Keratinocyte (primary cell): ENCODE measurements at regions not wholly inside any gene's neighbourhood (a gene's known extent, or its start where the extent isn't known, plus 50 kb on each side); places are given as distances from the start of the nearest gene placed in this dataset.

Source experiments
- DNase-seq: peaks from one replicate; pipeline ENCODE4 v3.0.0-alpha.2; 2011; ENCODE audit warnings: low read depth, missing footprints, low spot score
- FAIRE-seq: peaks from 2 replicates; lab custom pipeline; 2011; peaks lifted over from hg19 to GRCh38; lab: Jason Lieb, UNC
- H2AFZ ChIP-seq: 2 replicates; pipeline ENCODE4 v1.6.0; 2012; ENCODE audit warnings: low read length, control low read depth, inconsistent platforms; ENCODE audit not compliant: control insufficient read depth
- H3K27ac ChIP-seq: 2 replicates; pipeline ENCODE4 v1.5.1; 2011; ENCODE audit warnings: low read length; ENCODE audit not compliant: control insufficient read depth, insufficient read depth
- H3K27me3 ChIP-seq: 3 replicates; pipeline ENCODE4 v1.6.0; 2011; ENCODE audit warnings: low read length; ENCODE audit not compliant: control insufficient read depth, insufficient read depth; ENCODE audit errors: extremely low read depth
- H3K36me3 ChIP-seq, 2 experiments: 2 replicates in 1 of 2; 3 replicates in 1 of 2; pipeline ENCODE4 v1.5.1; 2011; ENCODE audit warnings: low read length in 2 of 2, mild to moderate bottlenecking in 1 of 2; ENCODE audit not compliant: control insufficient read depth in 2 of 2, insufficient read depth in 2 of 2; ENCODE audit errors: extremely low read depth in 1 of 2
- H3K4me1 ChIP-seq: 3 replicates; pipeline ENCODE4 v1.5.1; 2011; ENCODE audit warnings: low read length; ENCODE audit not compliant: control insufficient read depth, insufficient read depth; ENCODE audit errors: extremely low read depth
- H3K4me2 ChIP-seq: 3 replicates; pipeline ENCODE4 v1.6.0; 2011; ENCODE audit warnings: low read depth, low read length; ENCODE audit not compliant: control insufficient read depth, insufficient read depth; ENCODE audit errors: extremely low read depth
- H3K4me3 ChIP-seq, 3 experiments: fragments of 200-600 bp in 1 of 3; sonication (generic) in 1 of 3; 2 replicates in 2 of 3; 3 replicates in 1 of 3; pipeline ENCODE4 v1.5.1; 2011 to 2016; ENCODE audit warnings: low read length in 3 of 3, mild to moderate bottlenecking in 3 of 3, control low read depth in 2 of 3, inconsistent platforms in 1 of 3, low read depth in 1 of 3, mixed read lengths in 1 of 3, mixed run types in 1 of 3, moderate library complexity in 1 of 3; ENCODE audit not compliant: control insufficient read depth in 2 of 3, insufficient read depth in 2 of 3; ENCODE audit errors: extremely low read depth in 1 of 3
- H3K79me2 ChIP-seq: 2 replicates; pipeline ENCODE4 v1.6.0; 2012; ENCODE audit warnings: low read length; ENCODE audit not compliant: control insufficient read depth, insufficient read depth
- H3K9ac ChIP-seq: 3 replicates; pipeline ENCODE4 v1.6.0; 2011; ENCODE audit warnings: low read length; ENCODE audit not compliant: control insufficient read depth, insufficient read depth; ENCODE audit errors: extremely low read depth
- H3K9me1 ChIP-seq: 3 replicates; pipeline ENCODE4 v1.6.0; 2011; ENCODE audit warnings: low read length; ENCODE audit not compliant: control insufficient read depth, insufficient read depth; ENCODE audit errors: extremely low read depth
- H3K9me3 ChIP-seq: 2 replicates; pipeline ENCODE4 v1.5.1; 2012; ENCODE audit warnings: low read depth, low read length; ENCODE audit not compliant: control insufficient read depth
- H4K20me1 ChIP-seq: 3 replicates; pipeline ENCODE4 v1.6.0; 2011; ENCODE audit warnings: low read length; ENCODE audit not compliant: control insufficient read depth, insufficient read depth; ENCODE audit errors: extremely low read depth
- EZH2 ChIP-seq: IDR thresholded peaks from one replicate; pipeline ENCODE4 v1.6.1; 2012; ENCODE audit warnings: inconsistent platforms, mild to moderate bottlenecking, low read length, moderate library complexity
- dilution Hi-C: fragments of 300-500 bp; cut with MboI; formaldehyde crosslinking; loops from one replicate; pipeline ENCODE4 v1.7.0; 2020; ENCODE audit warnings: low sequenced_read_pairs; ENCODE audit not compliant: extremely low pct_ligation_motif_present
- TF ChIP-seq, protein P1 (sequence below), 3 experiments: IDR thresholded peaks in 1 of 3; conservative IDR thresholded peaks in 1 of 3; optimal IDR thresholded peaks in 1 of 3; 2 replicates in 2 of 3; 3 replicates in 1 of 3; pipeline versions ENCODE3 to v1.5.1; 2011; ENCODE audit warnings: low read length in 3 of 3, mild to moderate bottlenecking in 3 of 3, moderate library complexity in 2 of 3, control low read depth in 1 of 3, inconsistent platforms in 1 of 3; ENCODE audit not compliant: insufficient read depth in 2 of 3; ENCODE audit errors: extremely low read depth in 1 of 3

DNA sequence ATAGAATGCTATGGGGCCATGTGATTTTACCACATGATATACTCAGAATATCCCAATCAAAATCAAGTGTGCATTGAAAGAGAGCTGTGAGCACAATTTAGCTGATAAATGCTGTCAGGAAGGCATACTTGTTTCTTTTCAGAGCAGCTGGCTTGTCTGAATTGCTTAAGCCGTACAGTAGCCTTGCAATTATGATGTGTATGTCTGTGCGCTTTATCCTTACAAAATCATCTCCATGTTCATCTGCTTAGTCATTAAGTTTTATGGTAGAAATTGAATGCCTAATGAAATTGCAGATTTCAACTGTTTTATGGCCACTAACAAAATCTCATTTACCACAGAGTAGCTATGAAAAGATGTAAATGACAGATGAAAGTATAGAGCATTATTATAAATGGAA, 346.0 kb upstream of the DLGAP1 start:
- Histone ChIP-seq H3K9me3 (no peaks in the 10 kb centered on the region), H4K20me1 (no peaks in the 10 kb centered on the region), H3K4me1 (no peaks in the 10 kb centered on the region), H3K4me3 (no peak overlapping the region), H3K79me2 (no peaks in the 10 kb centered on the region), H3K4me2 (no peak overlapping the region), H3K27me3 (no peaks in the 10 kb centered on the region), H3K36me3 (no peaks in the 10 kb centered on the region), H3K27ac (no peak overlapping the region), H2AFZ (no peak overlapping the region), H3K9me1 (no peaks in the 10 kb centered on the region), H3K9ac (no peak overlapping the region)
- FAIRE-seq (no peak), DNase-seq (no peak)
- dilution Hi-C loops = no loop called here
- TF ChIP-seq, protein P1, sequence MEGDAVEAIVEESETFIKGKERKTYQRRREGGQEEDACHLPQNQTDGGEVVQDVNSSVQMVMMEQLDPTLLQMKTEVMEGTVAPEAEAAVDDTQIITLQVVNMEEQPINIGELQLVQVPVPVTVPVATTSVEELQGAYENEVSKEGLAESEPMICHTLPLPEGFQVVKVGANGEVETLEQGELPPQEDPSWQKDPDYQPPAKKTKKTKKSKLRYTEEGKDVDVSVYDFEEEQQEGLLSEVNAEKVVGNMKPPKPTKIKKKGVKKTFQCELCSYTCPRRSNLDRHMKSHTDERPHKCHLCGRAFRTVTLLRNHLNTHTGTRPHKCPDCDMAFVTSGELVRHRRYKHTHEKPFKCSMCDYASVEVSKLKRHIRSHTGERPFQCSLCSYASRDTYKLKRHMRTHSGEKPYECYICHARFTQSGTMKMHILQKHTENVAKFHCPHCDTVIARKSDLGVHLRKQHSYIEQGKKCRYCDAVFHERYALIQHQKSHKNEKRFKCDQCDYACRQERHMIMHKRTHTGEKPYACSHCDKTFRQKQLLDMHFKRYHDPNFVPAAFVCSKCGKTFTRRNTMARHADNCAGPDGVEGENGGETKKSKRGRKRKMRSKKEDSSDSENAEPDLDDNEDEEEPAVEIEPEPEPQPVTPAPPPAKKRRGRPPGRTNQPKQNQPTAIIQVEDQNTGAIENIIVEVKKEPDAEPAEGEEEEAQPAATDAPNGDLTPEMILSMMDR (optimal IDR thresholded peaks at IDR 0.05 in 1 of 3, IDR thresholded peaks at IDR 0.05 in 1 of 3, conservative IDR thresholded peaks at IDR 0.05 in 1 of 3; ENCODE audit: extremely low read depth in 1 of 3, insufficient read depth in 2 of 3, low read length in 3 of 3) = no peak
- no peak for TF ChIP-seq EZH2

DNA sequence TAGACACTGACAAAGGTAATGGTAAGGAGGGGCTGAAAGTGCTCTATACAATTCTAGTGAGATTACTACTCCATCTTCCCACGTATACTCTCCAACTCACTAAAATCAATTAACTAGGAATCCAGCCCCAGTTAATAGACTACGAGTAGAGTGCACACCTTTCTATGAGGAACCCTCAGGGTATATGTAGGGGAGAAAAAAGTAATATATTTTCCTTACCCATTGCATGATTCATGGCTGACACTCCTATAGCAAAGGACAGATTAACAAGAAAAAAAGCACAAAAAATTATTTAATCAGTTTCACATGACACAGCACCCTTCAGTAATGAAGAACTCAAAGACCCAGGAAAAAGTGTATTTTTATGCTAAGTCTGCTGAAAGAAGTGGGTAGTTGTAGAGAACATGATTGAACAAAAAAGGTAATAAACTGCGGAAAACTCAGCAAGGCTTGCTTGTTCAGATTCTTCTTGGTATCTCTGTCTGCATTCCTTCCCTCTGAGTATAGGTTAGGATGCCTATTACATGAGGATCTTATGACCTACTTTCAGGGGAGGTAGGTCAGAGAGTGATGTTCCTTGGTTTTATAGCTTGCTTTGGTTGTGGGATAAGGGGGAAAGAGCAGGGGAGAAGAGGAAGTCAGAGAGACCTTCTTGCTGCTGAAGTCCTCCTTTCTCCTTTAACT, 342.0 kb upstream of the DLGAP1 start:
- no peak overlapping the region for H3K27ac ChIP-seq

More for the DNA sequence above, 342.0 kb upstream of the DLGAP1 start:
- H3K9me3 ChIP-seq = no peaks in the 10 kb centered on the region
- FAIRE-seq = no peak
- H3K36me3 ChIP-seq = no peaks in the 10 kb centered on the region
- H3K4me1 ChIP-seq = no peaks in the 10 kb centered on the region
- H2AFZ ChIP-seq = peak overlapping the region; percentile 19
- DNase-seq = no peak
- H3K4me2 ChIP-seq = no peak overlapping the region
- dilution Hi-C loops = no loop called here
- no peak for TF ChIP-seq EZH2
- TF ChIP-seq, protein P1 (optimal IDR thresholded peaks at IDR 0.05 in 1 of 3, IDR thresholded peaks at IDR 0.05 in 1 of 3, conservative IDR thresholded peaks at IDR 0.05 in 1 of 3; ENCODE audit: extremely low read depth in 1 of 3, insufficient read depth in 2 of 3, low read length in 3 of 3) = no peak
- no peaks in the 10 kb centered on the region for H3K79me2 ChIP-seq
- H4K20me1 ChIP-seq = no peaks in the 10 kb centered on the region
- H3K9me1 ChIP-seq = no peaks in the 10 kb centered on the region
- H3K4me3 ChIP-seq = no peak overlapping the region
- no peak overlapping the region for H3K9ac ChIP-seq
- no peaks in the 10 kb centered on the region for H3K27me3 ChIP-seq
